ENCODE measurements at regions not wholly inside any gene's neighbourhood (a gene's known extent, or its start where the extent isn't known, plus 50 kb on each side); places are given as distances from the start of the nearest gene placed in this dataset.
"Not testable (repeated sequence)": the region's sequence is repeated elsewhere in the genome, so short reads cannot be mapped to it uniquely, and the experiment has no call there.

- DNase-seq (ENCODE audit: low read depth, low spot score) (no peak), FAIRE-seq (no peak)
- TF ChIP-seq EZH2 (IDR thresholded peaks at IDR 0.05; ENCODE audit: borderline replicate concordance, low read depth, low read length, severe bottlenecking) (no peak), GATA2 (IDR thresholded peaks at IDR 0.05; ENCODE audit: insufficient read depth, insufficient read length, low read depth, low read length) (no peak), POLR2A (IDR thresholded peaks at IDR 0.05; ENCODE audit: low read depth, low read length) (no peak)
- Histone ChIP-seq H3K9me1 (replicated peaks; ENCODE audit: control insufficient read depth, extremely low read depth, insufficient read depth, low read length) (no peaks in the 10 kb centered on the region), H3K4me2 (ENCODE audit: insufficient read depth, low read length) (no peak overlapping the region), H3K79me2 (ENCODE audit: control insufficient read depth, insufficient read depth, low read length) (no peaks in the 10 kb centered on the region), H3K9me3 (replicated peaks; ENCODE audit: control insufficient read depth, insufficient read depth, low read length) (no peaks in the 10 kb centered on the region), H3K4me3 (replicated peaks in 1 of 3; ENCODE audit: insufficient read depth in 1 of 3, low read depth in 1 of 3, low read length in 3 of 3) (no peak overlapping the region), H3K36me3 (ENCODE audit: control insufficient read depth in 2 of 2, extremely low read depth in 1 of 2, insufficient read depth in 2 of 2, low read length in 2 of 2) (no peaks in the 10 kb centered on the region), H2AFZ (ENCODE audit: low read depth, low read length) (no peak overlapping the region), H3K4me1 (ENCODE audit: control insufficient read depth, extremely low read depth, insufficient read depth, low read length) (peaks cover 1% of the 10 kb centered on the region), H3K27me3 (ENCODE audit: control insufficient read depth in 2 of 2, insufficient read depth in 2 of 2, low read length in 2 of 2) (no peaks in the 10 kb centered on the region), H4K20me1 (replicated peaks; ENCODE audit: control insufficient read depth, extremely low read depth, insufficient read depth, low read length) (no peaks in the 10 kb centered on the region), H3K9ac (replicated peaks; ENCODE audit: extremely low read depth, insufficient read depth, low read length) (no peak overlapping the region), H3K27ac (ENCODE audit: insufficient read depth, low read depth, low read length) (no peak overlapping the region)
- no TSS peak for BruUV-seq (replicated peaks)
- dilution Hi-C loops (cut with MboI; ENCODE audit: extremely low pct_ligation_motif_present, low sequenced_read_pairs): no loop called here
- POLR2A ChIA-PET: no interaction called here
- intact Hi-C loops (cut with micrococcal nuclease): no loop called here
- CTCF ChIA-PET: interaction anchor here (0.7 to 1.0 kb wide), 2 partner anchors 12 to 23 kb away, joined by 3 read pairs; no protein-coding TSS in a partner anchor
These were observed 218.6 kb upstream of the SLC38A2 start for GRCh38 chr12:46590991-46591703.

- H2AFZ ChIP-seq (ENCODE audit: low read depth, low read length): peak overlapping the region; percentile 50
- H3K79me2 ChIP-seq (ENCODE audit: control insufficient read depth, insufficient read depth, low read length): no peaks in the 10 kb centered on the region
- FAIRE-seq (peak; percentile 79), DNase-seq (ENCODE audit: low read depth, low spot score) (peak; percentile 72)
- H3K4me3 ChIP-seq (replicated peaks in 1 of 3; ENCODE audit: insufficient read depth in 1 of 3, low read depth in 1 of 3, low read length in 3 of 3): no peak overlapping the region
- peak; percentile 36 for TF ChIP-seq POLR2AphosphoS5 (IDR thresholded peaks at IDR 0.05; ENCODE audit: insufficient read depth, low read depth, low read length)
- no peak for TF ChIP-seq MYC (IDR thresholded peaks at IDR 0.05; ENCODE audit: low read depth, low read length)
- H3K9me3 ChIP-seq (replicated peaks; ENCODE audit: control insufficient read depth, insufficient read depth, low read length): no peaks in the 10 kb centered on the region
- dilution Hi-C loops (cut with MboI; ENCODE audit: extremely low pct_ligation_motif_present, low sequenced_read_pairs) (no loop called here), intact Hi-C loops (cut with micrococcal nuclease) (no loop called here)
- BruUV-seq (replicated peaks): no TSS peak
- peaks cover 4% of the 10 kb centered on the region for H3K4me1 ChIP-seq (ENCODE audit: control insufficient read depth, extremely low read depth, insufficient read depth, low read length)
- no peaks in the 10 kb centered on the region for H3K27me3 ChIP-seq (ENCODE audit: control insufficient read depth in 2 of 2, insufficient read depth in 2 of 2, low read length in 2 of 2)
- H3K36me3 ChIP-seq (ENCODE audit: control insufficient read depth in 2 of 2, extremely low read depth in 1 of 2, insufficient read depth in 2 of 2, low read length in 2 of 2): no peaks in the 10 kb centered on the region
- H3K9me1 ChIP-seq (replicated peaks; ENCODE audit: control insufficient read depth, extremely low read depth, insufficient read depth, low read length): no peaks in the 10 kb centered on the region
- H3K9ac ChIP-seq (replicated peaks; ENCODE audit: extremely low read depth, insufficient read depth, low read length): no peak overlapping the region
- ChIA-PET CTCF (interaction anchor here (0.7 to 1.2 kb wide), 3 partner anchors 18 to 75 kb away, joined by 3 to 4 read pairs (median 3); no protein-coding TSS in a partner anchor), POLR2A (no interaction called here)
- no peaks in the 10 kb centered on the region for H4K20me1 ChIP-seq (replicated peaks; ENCODE audit: control insufficient read depth, extremely low read depth, insufficient read depth, low read length)
- no peak overlapping the region for H3K27ac ChIP-seq (ENCODE audit: insufficient read depth, low read depth, low read length)
- H3K4me2 ChIP-seq (ENCODE audit: insufficient read depth, low read length): no peak overlapping the region
These were observed 213.5 kb upstream of the SLC38A2 start for GRCh38 chr12:46585854-46586621.

- H3K4me1 ChIP-seq (ENCODE audit: control insufficient read depth, extremely low read depth, insufficient read depth, low read length); H3K36me3 ChIP-seq (ENCODE audit: control insufficient read depth in 2 of 2, extremely low read depth in 1 of 2, insufficient read depth in 2 of 2, low read length in 2 of 2); CTCF ChIA-PET; H2AFZ ChIP-seq (ENCODE audit: low read depth, low read length); H3K4me2 ChIP-seq (ENCODE audit: insufficient read depth, low read length); H4K20me1 ChIP-seq (replicated peaks; ENCODE audit: control insufficient read depth, extremely low read depth, insufficient read depth, low read length); BruUV-seq (replicated peaks); H3K79me2 ChIP-seq (ENCODE audit: control insufficient read depth, insufficient read depth, low read length); H3K9me1 ChIP-seq (replicated peaks; ENCODE audit: control insufficient read depth, extremely low read depth, insufficient read depth, low read length); H3K4me3 ChIP-seq (replicated peaks in 1 of 3; ENCODE audit: insufficient read depth in 1 of 3, low read depth in 1 of 3, low read length in 3 of 3); DNase-seq (ENCODE audit: low read depth, low spot score); FAIRE-seq; H3K9ac ChIP-seq (replicated peaks; ENCODE audit: extremely low read depth, insufficient read depth, low read length); H3K27me3 ChIP-seq (ENCODE audit: control insufficient read depth in 2 of 2, insufficient read depth in 2 of 2, low read length in 2 of 2); POLR2A ChIA-PET; H3K9me3 ChIP-seq (replicated peaks; ENCODE audit: control insufficient read depth, insufficient read depth, low read length); dilution Hi-C loops (cut with MboI; ENCODE audit: extremely low pct_ligation_motif_present, low sequenced_read_pairs); intact Hi-C loops (cut with micrococcal nuclease); H3K27ac ChIP-seq (ENCODE audit: insufficient read depth, low read depth, low read length): not testable (repeated sequence)
These were observed 211.5 kb upstream of the SLC38A2 start for GRCh38 chr12:46584098-46584497.

Data from endothelial cell of umbilical vein (primary cell).